GM18505 (cell line): ENCODE measurements at regions not wholly inside any gene's neighbourhood (a gene's known extent, or its start where the extent isn't known, plus 50 kb on each side); places are given as distances from the start of the nearest gene placed in this dataset.

Experiments
- ATAC-seq: cut with Tn5 transposase; IDR thresholded peaks from one replicate; pipeline ENCODE4 v1.9.1; 2021; ENCODE audit not compliant: unreplicated experiment
- POLR2A ChIP-seq: IDR thresholded peaks from 4 replicates; pipeline ENCODE4 v1.6.1; 2011; ENCODE audit warnings: borderline replicate concordance; ENCODE audit not compliant: insufficient read depth, insufficient read length; ENCODE audit errors: extremely low read depth

- no peak for TF ChIP-seq POLR2A
- ATAC-seq = no peak
These were observed 426.6 kb downstream of the ATP23 start for GRCh38 chr12:58368001-58368400.

DNA sequence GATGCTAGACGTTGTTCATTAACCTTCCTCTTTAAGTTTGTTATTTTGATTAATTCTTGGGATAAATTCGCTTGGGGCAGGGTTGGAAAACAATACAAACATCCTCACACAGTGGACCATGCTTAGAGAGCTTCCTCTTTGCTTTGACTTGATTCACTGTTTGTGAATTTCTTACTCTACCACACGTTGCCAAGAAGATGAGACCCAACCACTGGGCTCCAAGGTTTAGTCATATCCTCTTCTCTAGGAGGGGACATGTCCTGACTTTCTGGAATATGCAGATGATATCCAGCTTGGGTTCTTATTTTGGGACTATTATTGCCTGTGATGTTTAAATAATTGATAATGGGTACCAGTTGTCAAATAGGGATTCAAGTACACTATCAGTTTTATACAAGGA is 428.2 kb downstream of the ATP23 start:
- ATAC-seq = no peak
- TF ChIP-seq POLR2A = no peak

DNA sequence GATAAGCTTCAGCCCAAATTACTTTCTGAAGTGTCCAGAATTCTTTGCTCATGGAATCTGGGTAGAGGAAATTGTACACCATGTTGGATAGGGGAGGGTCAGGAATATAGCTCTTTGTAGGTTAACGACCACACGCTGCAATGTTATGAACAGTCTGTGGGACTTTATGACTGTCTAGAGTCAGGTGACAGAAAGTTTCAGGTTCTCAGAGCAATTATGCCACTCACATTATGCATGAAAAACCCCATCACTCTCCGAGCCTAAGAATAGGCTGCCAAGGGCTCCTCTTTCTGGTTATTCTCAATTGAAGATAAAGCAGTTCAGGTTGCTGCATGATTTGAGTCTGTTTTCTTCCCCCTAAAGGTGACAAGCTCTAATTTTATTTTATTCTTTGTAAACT is 430.9 kb downstream of the ATP23 start:
- TF ChIP-seq POLR2A = no peak
- ATAC-seq = peak; percentile 81

GRCh38 chr12:58378028-58378427 is 436.7 kb downstream of the ATP23 start:
- no peak for TF ChIP-seq POLR2A
- no peak for ATAC-seq

GRCh38 chr12:58381546-58381945 is 440.2 kb downstream of the ATP23 start:
- TF ChIP-seq POLR2A = no peak
- no peak for ATAC-seq

- TF ChIP-seq POLR2A = no peak
- ATAC-seq = no peak
These were observed 442.8 kb downstream of the ATP23 start for GRCh38 chr12:58384196-58384595.

- ATAC-seq = no peak
- TF ChIP-seq POLR2A = no peak
These were observed 444.8 kb downstream of the ATP23 start for GRCh38 chr12:58386136-58386535.

DNA sequence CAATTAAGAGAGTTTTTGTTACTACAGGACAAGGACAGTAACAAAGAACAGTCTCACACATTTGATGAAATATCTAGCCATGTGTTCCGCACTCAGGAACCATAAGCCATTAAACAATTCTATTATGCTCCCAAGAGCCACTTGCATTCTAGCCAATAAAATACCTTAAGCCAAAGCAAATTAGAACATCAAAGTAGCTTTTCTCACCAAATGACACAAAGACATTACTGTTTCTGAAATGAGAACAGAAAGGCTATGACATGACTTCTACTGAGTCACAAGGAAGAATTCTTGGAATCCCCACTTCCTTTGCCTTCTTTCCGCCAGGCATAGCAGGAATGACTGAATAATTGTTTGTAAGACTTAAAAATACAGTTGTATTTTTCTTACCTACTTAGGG is 445.8 kb downstream of the ATP23 start:
- no peak for TF ChIP-seq POLR2A
- no peak for ATAC-seq

- no peak for TF ChIP-seq POLR2A
These were observed 446.9 kb downstream of the ATP23 start for GRCh38 chr12:58388261-58388660.

GRCh38 chr12:58393152-58393551 is 451.8 kb downstream of the ATP23 start:
- TF ChIP-seq POLR2A = no peak
- ATAC-seq = no peak

More at GRCh38 chr12:58388261-58388660, 446.9 kb downstream of the ATP23 start:
- ATAC-seq = no peak

DNA sequence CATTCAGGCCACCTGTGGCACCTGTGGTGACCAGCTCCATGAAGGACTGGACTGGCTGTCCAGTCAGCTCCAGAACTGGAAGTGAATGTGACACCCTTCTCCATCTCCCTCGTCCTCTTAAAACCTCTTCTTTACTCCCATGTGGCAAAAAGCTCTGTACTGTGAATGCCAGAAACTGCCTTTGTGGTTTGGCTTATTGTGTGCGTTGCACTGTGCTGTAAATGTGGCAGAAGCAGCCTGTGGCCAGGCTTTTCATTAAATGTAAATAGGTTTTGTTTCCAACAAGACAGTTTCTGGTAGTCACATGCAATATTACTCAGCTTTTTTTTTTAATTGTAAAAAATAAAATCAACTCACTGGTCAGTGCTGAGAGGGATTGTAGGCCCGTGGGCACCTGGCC is 453.7 kb downstream of the ATP23 start:
- TF ChIP-seq POLR2A = no peak
- no peak for ATAC-seq

- TF ChIP-seq POLR2A = no peak
- no peak for ATAC-seq
These were observed 454.1 kb downstream of the ATP23 start for GRCh38 chr12:58395470-58395869.

- no peak for ATAC-seq
- TF ChIP-seq POLR2A = no peak
These were observed 454.9 kb downstream of the ATP23 start for GRCh38 chr12:58396239-58396638.

DNA sequence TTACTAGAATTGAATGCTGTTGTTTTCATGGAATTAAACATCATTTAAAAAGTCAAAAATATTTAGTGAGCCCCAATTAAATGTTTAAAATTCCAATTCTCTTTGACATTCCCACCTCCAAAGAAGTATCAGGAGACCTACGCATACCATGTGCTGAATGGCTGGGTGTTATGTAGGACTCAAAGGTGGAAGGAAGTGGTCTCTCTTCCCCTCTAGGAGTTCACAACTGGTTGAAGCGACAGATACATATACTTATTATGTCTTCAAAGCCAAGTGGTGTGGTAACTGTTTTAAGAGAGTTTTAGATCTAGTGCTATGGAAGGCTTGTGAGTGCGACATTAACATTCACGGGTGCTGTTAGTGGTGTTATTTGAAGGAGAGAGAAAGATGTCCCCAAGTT is 464.0 kb downstream of the ATP23 start:
- no peak for TF ChIP-seq POLR2A
- ATAC-seq = no peak

DNA sequence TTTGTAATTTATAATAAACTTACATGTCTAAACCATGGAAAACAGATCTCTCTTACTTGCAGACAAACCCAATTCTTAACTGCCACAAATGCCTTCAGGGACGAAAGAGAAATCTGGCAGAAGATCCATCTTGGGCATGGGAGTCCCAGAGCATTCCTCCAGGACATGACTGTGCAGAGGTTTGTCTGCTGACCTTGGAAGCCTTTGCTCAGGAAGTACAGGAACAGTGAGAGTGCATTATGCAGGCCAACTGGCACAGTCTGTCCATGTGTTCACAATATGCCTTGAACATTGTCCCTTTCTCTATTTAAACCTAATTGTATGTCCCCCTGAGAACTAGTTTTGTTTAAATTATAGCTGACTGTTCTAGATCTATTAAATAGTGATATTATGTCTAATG is 467.1 kb downstream of the ATP23 start:
- ATAC-seq = no peak
- TF ChIP-seq POLR2A = no peak

GRCh38 chr12:58412461-58413060 is 471.2 kb downstream of the ATP23 start:
- no peak for ATAC-seq
- no peak for TF ChIP-seq POLR2A

DNA sequence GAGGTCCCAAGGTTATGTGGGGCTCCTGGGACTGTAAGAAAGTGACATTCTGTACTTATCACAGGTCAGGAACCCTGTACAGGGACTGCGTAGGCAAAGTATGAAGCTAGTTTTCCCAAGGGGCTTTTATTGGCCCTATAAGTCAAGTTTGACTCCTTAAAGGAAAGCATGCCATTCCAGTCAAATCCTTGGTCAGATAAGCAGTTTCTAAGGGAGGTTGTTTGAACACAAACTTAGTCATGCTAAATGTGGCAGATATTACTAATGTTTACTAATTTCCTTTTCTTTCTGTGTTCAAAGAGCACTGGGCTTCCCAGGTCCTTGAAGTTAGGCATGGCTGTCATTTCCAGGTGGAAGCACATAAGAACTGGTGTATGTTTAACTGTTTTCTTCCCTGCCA is 472.4 kb downstream of the ATP23 start:
- TF ChIP-seq POLR2A = no peak
- no peak for ATAC-seq
